K562 (cell line): ENCODE measurements at regions not wholly inside any gene's neighbourhood (a gene's known extent, or its start where the extent isn't known, plus 50 kb on each side); places are given as distances from the start of the nearest gene placed in this dataset.

ENCODE experiments used
- ATAC-seq: fragments of 200-7000 bp; cut with Tn5 transposase; 3 replicates; pipeline ENCODE4 v1.9.1; 2020; ENCODE audit warnings: moderate library complexity
- BruUV-seq: library from RNA; stranded (reverse); fragments of 400-500 nt; replicated peaks from 2 replicates; lab custom pipeline; 2021; lab: Mats Ljungman, UMichigan
- CTCF ChIA-PET: fragments of 300-600 bp; formaldehyde crosslinking; extraction: SDS; loops from one replicate; lab custom pipeline; 2021; ENCODE audit warnings: low intra/inter-chr PET ratio; lab: Yijun Ruan, JAX
- POLR2A ChIA-PET: fragments of 300-600, 350-650 bp; sonication (Branson Sonifier 250); formaldehyde crosslinking; extraction: SDS; loops from one replicate; lab custom pipeline; 2021; ENCODE audit warnings: antibody characterized with exemption, inconsistent platforms; lab: Yijun Ruan, JAX
- DNase-seq, 4 experiments: peaks; one replicate each; pipeline versions ENCODE4 v3.0.0 to v3.0.0-alpha.2; 2011 to 2018; ENCODE audit warnings: low spot score in 3 of 4, mixed read lengths in 3 of 4; ENCODE audit errors: extremely low read depth in 1 of 4
- FAIRE-seq: peaks from 2 replicates; lab custom pipeline; 2011; peaks lifted over from hg19 to GRCh38; lab: Jason Lieb, UNC
- H2AFZ ChIP-seq: 2 replicates; pipeline ENCODE4 v1.6.0; 2011; ENCODE audit warnings: low read depth, low read length, control low read depth, inconsistent platforms
- H3K27ac ChIP-seq: fragments of 200-600 bp; 3 replicates; pipeline ENCODE4 v1.8.0; 2011; ENCODE audit warnings: low read depth, mild to moderate bottlenecking, control low read depth, inconsistent platforms, low read length, moderate library complexity, mixed read lengths; ENCODE audit errors: extremely low read depth
- H3K27me3 ChIP-seq, 2 experiments: fragments of 300-600 bp in 1 of 2; 2 replicates in 1 of 2; 3 replicates in 1 of 2; pipeline versions ENCODE4 v1.6.0 to v1.8.0; 2011; ENCODE audit warnings: inconsistent platforms in 2 of 2, low read length in 2 of 2, mild to moderate bottlenecking in 1 of 2, mixed read lengths in 1 of 2, moderate library complexity in 1 of 2; ENCODE audit not compliant: control insufficient read depth in 2 of 2, insufficient read depth in 2 of 2
- H3K36me3 ChIP-seq: fragments of 300-600 bp; 3 replicates; pipeline ENCODE4 v1.8.0; 2011; ENCODE audit warnings: mild to moderate bottlenecking, low read length, inconsistent platforms; ENCODE audit not compliant: control insufficient read depth, insufficient read depth
- H3K4me1 ChIP-seq, 2 experiments: fragments of 200-600 bp in 1 of 2; replicated peaks in 1 of 2; 2 replicates in 1 of 2; 3 replicates in 1 of 2; pipeline versions ENCODE4 v1.5.1 to v1.8.0; 2011; ENCODE audit warnings: inconsistent platforms in 2 of 2, low read length in 2 of 2, mild to moderate bottlenecking in 1 of 2, mixed read lengths in 1 of 2, moderate library complexity in 1 of 2; ENCODE audit not compliant: control insufficient read depth in 2 of 2, insufficient read depth in 2 of 2
- H3K4me2 ChIP-seq: 2 replicates; pipeline ENCODE4 v1.6.1; 2011; ENCODE audit warnings: low read length, control low read depth, inconsistent platforms, mixed read lengths; ENCODE audit not compliant: insufficient read depth
- H3K4me3 ChIP-seq: fragments of 200-600 bp; sonication (generic), shearing (Covaris generic); 2 replicates; pipeline ENCODE4 v1.5.1; 2016; ENCODE audit warnings: control low read depth, inconsistent platforms
- H3K79me2 ChIP-seq: fragments of 200-600 bp; 3 replicates; pipeline ENCODE4 v1.8.0; 2011; ENCODE audit warnings: low read length, inconsistent platforms; ENCODE audit not compliant: control insufficient read depth, insufficient read depth
- H3K9ac ChIP-seq, 2 experiments: 2 replicates each; pipeline versions ENCODE4 v1.6.0 to v1.6.1; 2011; ENCODE audit warnings: low read depth in 2 of 2, low read length in 2 of 2, control low read depth in 1 of 2, inconsistent platforms in 1 of 2, mild to moderate bottlenecking in 1 of 2, mixed read lengths in 1 of 2; ENCODE audit not compliant: insufficient read depth in 1 of 2
- H3K9me1 ChIP-seq: one replicate; pipeline ENCODE4 v1.6.0; 2011; ENCODE audit warnings: inconsistent platforms, mild to moderate bottlenecking, low read length, moderate library complexity; ENCODE audit not compliant: control insufficient read depth, insufficient read depth
- H3K9me3 ChIP-seq: replicated peaks from 2 replicates; pipeline ENCODE4 v1.5.1; 2011; ENCODE audit warnings: low read depth, low read length, inconsistent platforms; ENCODE audit not compliant: control insufficient read depth, insufficient read depth
- H4K20me1 ChIP-seq: replicated peaks from 2 replicates; pipeline ENCODE4 v1.6.1; 2011; ENCODE audit warnings: low read length, inconsistent platforms, mixed read lengths; ENCODE audit not compliant: control insufficient read depth, insufficient read depth
- FOXK1 ChIP-seq: sonication (generic); formaldehyde crosslinking; IDR thresholded peaks from 2 replicates; pipeline ENCODE4 v1.8.0; 2022; ENCODE audit warnings: missing genetic modification reagents, mild to moderate bottlenecking, borderline replicate concordance
- HNRNPH1 ChIP-seq: fragments of 200-400 bp; formaldehyde crosslinking; optimal IDR thresholded peaks from 2 replicates; pipeline ENCODE3; 2017; ENCODE audit warnings: low read depth, mild to moderate bottlenecking, low read length, moderate library complexity
- HOMEZ ChIP-seq: fragments of 250-450 bp; sonication (Bioruptor Pico); IDR thresholded peaks from 2 replicates; pipeline ENCODE4 v1.4.0; 2020; ENCODE audit warnings: mild to moderate bottlenecking, moderate library complexity
- MEF2D ChIP-seq: conservative IDR thresholded peaks from 2 replicates; pipeline ENCODE4 v1.6.1; 2016; ENCODE audit warnings: low read depth, missing genetic modification characterization, missing compliant biosample characterization
- NCOA4 ChIP-seq: fragments of 450-650 bp; IDR thresholded peaks from 2 replicates; pipeline ENCODE4 v1.6.1; 2018; ENCODE audit warnings: mild to moderate bottlenecking; ENCODE audit not compliant: partially characterized antibody
- TFAP4 ChIP-seq: sonication (generic); formaldehyde crosslinking; IDR thresholded peaks from 2 replicates; pipeline ENCODE4 v1.8.0; 2022; ENCODE audit warnings: missing genetic modification reagents, mild to moderate bottlenecking, moderate library complexity, borderline replicate concordance
- ZC3H8 ChIP-seq: fragments of 450-650 bp; IDR thresholded peaks from 2 replicates; pipeline ENCODE4 v1.6.1; 2017
- ZNF263 ChIP-seq: sonication (generic); formaldehyde crosslinking; IDR thresholded peaks from 2 replicates; pipeline ENCODE4 v1.8.0; 2022; ENCODE audit warnings: mild to moderate bottlenecking, missing genetic modification reagents, borderline replicate concordance
- WGBS: fragments of 100-300 bp; shearing (Covaris generic); methylation state at CpG from one replicate; pipeline ENCODE4 v1.1.6; 2016; ENCODE audit warnings: low coverage, mixed read lengths; ENCODE audit not compliant: insufficient coverage; ENCODE audit errors: missing lambda C conversion rate; 5-methylcytosine and 5-hydroxymethylcytosine counted together
- in situ Hi-C: fragments of 300-500 bp; cut with MboI; formaldehyde crosslinking; loops from 4 replicates; pipeline ENCODE4 v1.15.0; 2018; ENCODE audit warnings: inconsistent platforms, mixed read lengths
- intact Hi-C: fragments of 100-400 bp; cut with micrococcal nuclease; formaldehyde crosslinking; loops from 2 replicates; pipeline ENCODE4 v1.14.2; 2022

- TF ChIP-seq NCOA4 (no peak), ZC3H8 (no peak), HOMEZ (CRISPR knock-in tag) (no peak), HNRNPH1 (no peak)
Observed at GRCh38 chr18:70672581-70672980, 383.7 kb downstream of the SOCS6 start (continued).

GRCh38 chr18:70671889-70672565 is 383.2 kb downstream of the SOCS6 start:
- Histone ChIP-seq H3K79me2 (no peaks in the 10 kb centered on the region), H3K4me1 (no peaks in the 10 kb centered on the region), H3K27me3 (no peaks in the 10 kb centered on the region), H3K36me3 (no peaks in the 10 kb centered on the region), H4K20me1 (no peaks in the 10 kb centered on the region), H2AFZ (no peak overlapping the region), H3K27ac (no peak overlapping the region), H3K4me2 (no peak overlapping the region), H3K9me3 (no peaks in the 10 kb centered on the region), H3K9me1 (no peaks in the 10 kb centered on the region), H3K9ac (no peak overlapping the region), H3K4me3 (no peak overlapping the region)
- in situ Hi-C loops, result no loop called here
- ChIA-PET CTCF (no interaction called here), POLR2A (no interaction called here)
- 1% methylated on average over 8 of the region's 9 CpGs for WGBS
- no TSS peak for BruUV-seq
- FAIRE-seq (no peak), DNase-seq (no peak), ATAC-seq (no peak)
- no peak for TF ChIP-seq MEF2D (tag)
- no peak for TF ChIP-seq ZNF263
- no peak for TF ChIP-seq TFAP4 (CRISPR knock-in tag)
- TF ChIP-seq FOXK1, result no peak
- intact Hi-C loops, result no loop called here
